ENCODE measurements at regions not wholly inside any gene's neighbourhood (a gene's known extent, or its start where the extent isn't known, plus 50 kb on each side); places are given as distances from the start of the nearest gene placed in this dataset.

- no peak for TF ChIP-seq EZH2 (IDR thresholded peaks at IDR 0.05; ENCODE audit: borderline replicate concordance, low read depth, low read length, poor library complexity, severe bottlenecking)
- TF ChIP-seq, protein P1, sequence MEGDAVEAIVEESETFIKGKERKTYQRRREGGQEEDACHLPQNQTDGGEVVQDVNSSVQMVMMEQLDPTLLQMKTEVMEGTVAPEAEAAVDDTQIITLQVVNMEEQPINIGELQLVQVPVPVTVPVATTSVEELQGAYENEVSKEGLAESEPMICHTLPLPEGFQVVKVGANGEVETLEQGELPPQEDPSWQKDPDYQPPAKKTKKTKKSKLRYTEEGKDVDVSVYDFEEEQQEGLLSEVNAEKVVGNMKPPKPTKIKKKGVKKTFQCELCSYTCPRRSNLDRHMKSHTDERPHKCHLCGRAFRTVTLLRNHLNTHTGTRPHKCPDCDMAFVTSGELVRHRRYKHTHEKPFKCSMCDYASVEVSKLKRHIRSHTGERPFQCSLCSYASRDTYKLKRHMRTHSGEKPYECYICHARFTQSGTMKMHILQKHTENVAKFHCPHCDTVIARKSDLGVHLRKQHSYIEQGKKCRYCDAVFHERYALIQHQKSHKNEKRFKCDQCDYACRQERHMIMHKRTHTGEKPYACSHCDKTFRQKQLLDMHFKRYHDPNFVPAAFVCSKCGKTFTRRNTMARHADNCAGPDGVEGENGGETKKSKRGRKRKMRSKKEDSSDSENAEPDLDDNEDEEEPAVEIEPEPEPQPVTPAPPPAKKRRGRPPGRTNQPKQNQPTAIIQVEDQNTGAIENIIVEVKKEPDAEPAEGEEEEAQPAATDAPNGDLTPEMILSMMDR (conservative IDR thresholded peaks at IDR 0.05; ENCODE audit: low read depth, low read length), result no peak
These were observed 299.8 kb downstream of the LRFN2 start for GRCh38 chr6:40287296-40287850.

All from A673 (cell line).